HG03103 (cell line): ENCODE measurements at regions not wholly inside any gene's neighbourhood (a gene's known extent, or its start where the extent isn't known, plus 50 kb on each side); places are given as distances from the start of the nearest gene placed in this dataset.

Experiments
- ATAC-seq: cut with Tn5 transposase; IDR thresholded peaks from one replicate; pipeline ENCODE4 v1.9.1; 2021; ENCODE audit warnings: low read depth; ENCODE audit not compliant: unreplicated experiment

DNA sequence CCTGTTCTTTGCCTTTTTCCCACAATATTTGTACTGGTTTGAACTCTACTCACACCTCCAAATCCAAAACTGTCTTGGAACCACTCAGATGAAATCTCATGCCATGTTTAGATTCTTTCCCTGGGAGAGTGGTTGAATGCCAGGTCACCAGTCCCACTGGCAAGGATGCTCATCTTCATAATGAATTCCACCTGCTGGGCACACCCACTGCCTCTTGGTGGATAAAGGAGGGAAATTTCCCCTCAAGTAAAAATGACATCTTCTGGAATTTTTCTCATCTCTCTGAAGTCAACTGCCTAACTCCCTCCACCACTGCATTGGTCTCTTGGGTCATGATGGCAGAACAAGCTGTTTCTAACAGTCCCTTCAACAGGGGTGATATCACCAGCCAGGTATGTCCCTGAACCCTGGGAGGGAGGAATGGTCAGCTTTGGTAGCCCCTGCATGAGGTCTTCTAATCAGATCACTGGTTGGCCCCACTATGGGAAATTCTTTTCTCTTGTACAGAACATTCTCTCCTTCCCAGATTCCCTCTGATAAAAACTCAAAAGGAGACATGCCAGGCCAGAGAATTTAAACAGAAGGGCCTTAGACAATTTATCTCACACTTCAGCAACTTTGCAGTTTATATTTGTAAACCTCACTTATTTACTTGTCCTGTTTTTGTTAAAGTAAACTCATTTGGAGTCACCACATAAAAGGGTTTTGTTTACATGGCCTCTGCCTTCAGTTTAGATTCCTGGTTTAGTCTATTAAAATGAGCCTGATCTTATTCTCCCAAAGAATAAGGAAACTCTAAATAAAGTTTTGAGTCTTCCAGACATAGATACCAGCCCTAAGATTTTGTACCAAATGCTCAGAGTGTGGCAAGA, 143.4 kb downstream of the WNT5A start:
- ATAC-seq: no peak

DNA sequence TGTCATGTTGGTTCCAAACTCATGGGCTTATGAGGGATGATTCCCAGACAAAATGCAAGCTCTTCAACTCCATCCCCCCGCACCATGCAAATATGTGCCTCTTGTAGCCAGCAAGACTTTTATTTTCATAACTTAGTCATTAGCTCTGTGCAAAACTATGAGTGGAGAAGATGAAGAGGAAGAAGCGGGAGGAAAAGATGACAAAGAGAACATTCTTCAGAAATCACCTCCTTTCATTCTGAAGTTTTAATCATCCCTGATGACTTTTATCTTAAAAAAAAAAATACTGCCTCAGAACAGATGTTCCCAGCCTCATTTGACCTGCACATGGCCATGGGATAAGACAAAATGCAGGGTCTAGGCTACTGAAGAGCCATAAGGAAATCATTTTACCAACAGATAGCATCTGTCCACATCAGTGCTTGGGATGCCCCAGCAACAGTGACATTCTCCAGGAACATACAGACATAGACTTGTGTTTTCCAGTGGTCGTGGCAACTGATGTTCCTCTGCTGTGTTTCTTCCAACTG, 145.5 kb downstream of the WNT5A start:
- no peak for ATAC-seq

DNA sequence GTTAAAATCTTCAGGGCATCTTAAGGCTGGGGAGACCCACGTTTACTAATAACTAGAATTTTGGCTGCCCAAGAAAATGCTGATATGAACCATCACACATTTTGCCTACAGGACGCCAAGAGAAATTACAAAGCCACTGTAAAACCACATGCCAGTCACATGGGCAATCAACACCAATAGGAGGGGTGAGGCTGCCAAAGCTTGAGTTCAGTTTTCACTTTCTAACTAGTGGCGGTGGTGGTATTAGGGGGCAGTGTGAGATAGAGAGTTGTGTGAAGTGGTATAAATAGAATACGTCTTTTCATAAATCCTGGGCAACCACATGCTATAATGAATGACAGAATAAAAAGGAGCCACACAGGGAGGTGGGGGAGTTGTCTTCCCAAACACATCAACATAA, 147.3 kb downstream of the WNT5A start:
- no peak for ATAC-seq

DNA sequence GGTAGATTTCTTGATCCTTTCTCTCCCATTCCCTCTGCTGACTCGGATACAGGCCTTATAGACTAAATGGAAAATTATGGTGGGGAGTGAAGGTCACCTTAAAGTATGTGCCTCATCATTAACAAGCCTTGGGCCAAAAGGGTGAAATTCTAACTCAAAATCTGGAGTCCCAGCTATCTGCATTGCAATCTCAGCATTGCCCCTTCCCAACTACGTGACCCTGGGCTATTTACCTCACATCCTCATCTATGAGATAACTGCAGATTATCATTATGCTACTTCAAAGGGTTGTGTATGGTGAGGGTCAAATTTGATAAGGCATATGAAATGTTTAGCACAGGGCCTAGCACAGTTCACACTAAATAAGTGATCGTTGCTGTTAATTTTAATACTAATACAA, 147.7 kb downstream of the WNT5A start:
- ATAC-seq: no peak

DNA sequence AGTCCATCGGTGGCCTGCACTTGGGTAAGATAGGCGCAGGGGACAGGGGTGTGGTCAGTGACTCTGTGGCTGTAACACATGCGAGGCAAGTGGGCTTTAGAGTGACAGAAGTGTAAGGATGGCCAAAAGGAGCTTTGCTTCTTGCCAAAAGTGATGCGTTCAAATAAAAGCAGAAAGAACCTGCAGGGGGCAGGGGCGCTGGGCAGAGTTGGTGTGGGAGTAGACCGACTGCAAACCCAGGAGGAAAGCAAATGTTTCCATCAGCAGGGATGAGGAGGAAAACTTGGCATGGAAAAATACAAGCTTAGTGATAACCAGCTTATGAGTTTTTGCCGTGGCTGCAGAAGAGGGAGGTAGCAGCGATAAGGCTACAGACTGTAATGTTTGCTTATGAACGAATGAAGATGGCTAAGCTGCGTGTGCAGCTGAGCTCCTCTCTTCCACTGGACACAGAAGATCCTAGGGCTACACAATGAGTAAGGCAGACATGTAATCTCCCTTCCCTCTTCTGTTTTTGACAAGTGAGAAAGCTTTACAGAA, 149.4 kb downstream of the WNT5A start:
- ATAC-seq: no peak

DNA sequence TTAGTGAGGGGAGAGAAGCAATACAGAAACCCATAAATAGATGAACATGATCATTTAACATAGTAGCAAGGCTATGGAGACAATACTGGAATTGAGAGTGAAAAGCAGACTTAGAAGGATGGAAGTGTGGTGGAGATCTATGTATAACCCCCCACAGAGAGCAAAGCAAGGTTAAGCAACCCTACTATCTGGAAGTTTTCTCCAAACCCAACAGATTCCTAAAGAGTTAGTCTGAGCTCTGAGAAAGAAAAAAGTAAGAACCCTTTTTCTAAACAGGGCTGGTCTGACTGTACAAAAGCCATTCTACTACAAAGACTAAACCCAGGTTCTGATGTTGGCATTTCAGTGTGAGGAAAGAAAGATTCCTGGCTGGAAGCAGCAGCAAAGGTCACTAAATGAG, 153.2 kb downstream of the WNT5A start:
- no peak for ATAC-seq

DNA sequence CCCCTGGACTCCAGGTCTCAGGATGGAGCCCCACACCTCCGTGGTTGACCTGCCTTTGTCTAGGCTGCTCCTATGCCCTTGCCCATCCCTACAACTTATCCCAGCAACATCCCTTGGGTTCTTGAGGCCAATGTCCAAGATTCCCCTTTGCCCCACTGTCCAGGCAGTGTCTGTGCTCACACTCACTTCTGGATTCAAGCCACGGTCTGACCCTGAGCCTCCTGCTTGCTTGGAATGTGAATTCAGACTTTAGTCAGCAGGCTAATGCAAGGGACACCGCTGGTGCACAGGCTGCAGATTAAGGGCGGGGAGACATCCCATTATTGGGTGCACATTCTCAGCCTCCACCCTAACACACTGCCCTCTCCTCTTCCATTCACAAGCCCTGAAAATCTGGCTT, 154.1 kb downstream of the WNT5A start:
- ATAC-seq: no peak

DNA sequence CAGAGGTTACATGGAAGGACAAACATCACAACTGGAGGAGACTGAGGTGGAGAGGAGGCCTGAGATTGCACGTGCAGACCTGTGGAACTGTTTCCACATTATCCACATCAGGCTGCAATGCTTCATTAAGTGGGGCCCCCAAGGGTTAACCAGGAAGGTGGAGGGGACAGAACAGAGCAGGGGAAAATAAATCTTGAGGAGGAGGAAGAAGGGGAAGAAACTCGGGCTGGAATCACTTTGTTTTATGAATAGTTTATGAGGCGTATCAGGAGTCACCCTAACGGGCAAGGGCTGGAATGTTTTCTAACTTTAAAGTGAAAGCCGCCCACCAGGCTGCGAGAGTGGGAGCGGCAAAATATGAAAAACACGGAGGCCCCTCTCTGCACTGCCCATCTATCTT, 154.9 kb downstream of the WNT5A start:
- no peak for ATAC-seq

DNA sequence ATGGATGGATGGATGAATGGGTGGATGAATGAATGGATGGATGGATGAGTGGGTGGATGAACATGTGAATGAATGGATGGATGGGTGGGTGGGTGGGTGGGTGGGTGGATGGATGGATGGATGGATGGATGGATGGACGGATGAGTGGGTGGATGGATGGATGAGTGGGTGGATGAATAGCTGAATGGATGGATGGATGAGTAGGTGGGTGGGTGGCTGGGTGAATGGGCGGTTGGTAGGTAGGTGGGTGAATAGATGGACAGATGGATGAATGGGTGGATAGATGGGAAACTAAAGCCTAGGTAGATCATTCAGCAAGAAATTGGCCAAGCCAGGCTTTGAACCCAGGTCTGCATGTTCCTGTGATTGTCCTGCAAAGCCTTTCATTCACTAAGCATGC, 155.6 kb downstream of the WNT5A start:
- no peak for ATAC-seq

DNA sequence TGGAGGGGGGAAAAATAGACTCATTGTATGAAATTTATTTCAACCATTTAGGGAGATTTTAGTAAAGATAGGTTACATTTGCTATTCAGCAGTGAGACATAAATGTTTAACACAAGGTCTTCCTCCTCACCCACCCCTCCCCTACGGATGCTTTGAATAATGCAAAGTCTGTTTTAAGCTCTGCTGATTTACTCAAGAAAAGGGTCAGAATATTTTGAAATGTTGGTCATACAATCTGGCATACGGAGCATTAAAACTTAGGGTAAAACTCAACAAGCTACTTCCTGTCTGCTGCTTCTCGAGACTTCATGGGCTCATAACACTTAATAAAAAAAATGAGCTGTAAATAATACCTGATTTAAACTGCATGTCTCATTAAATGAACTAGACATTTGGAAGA, 156.3 kb downstream of the WNT5A start:
- ATAC-seq: no peak

DNA sequence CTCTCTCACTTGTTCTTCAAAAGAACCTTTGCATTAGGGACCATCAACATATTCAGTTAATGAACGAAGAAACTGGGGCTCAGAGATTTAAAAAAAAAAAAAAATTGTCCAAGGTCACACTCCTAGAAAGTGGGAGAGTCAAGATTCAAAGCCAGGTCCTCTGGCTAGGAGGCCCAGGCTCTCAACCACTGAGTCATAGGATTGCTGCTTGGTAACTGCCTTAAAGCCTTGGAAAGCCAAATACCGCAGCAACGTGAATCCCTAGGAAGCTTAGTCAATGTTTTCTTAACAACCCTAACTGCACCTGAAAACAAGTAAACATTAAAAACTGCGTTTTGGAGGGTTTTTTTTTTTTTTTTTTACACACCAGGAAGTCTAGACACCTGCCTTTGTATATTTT, 156.8 kb downstream of the WNT5A start:
- ATAC-seq: no peak

DNA sequence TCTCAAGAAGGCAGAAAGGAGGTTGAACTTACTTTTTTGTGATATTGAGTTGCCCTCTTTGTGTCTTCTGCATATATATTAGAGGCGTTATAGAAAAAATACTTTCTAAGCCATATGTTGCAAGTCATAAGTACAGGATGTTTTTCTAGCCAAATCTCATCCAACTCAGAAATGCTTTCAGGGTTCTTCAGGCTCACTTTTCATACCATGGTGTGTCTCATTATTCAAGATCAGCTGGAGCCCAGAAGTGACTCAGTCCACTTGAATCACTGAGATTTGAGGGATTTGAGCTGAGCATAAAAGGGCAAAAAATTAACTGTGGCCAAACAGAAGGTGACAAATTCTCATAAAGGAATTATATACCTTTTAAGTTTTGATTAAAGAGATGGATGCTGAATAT, 157.3 kb downstream of the WNT5A start:
- ATAC-seq: no peak

DNA sequence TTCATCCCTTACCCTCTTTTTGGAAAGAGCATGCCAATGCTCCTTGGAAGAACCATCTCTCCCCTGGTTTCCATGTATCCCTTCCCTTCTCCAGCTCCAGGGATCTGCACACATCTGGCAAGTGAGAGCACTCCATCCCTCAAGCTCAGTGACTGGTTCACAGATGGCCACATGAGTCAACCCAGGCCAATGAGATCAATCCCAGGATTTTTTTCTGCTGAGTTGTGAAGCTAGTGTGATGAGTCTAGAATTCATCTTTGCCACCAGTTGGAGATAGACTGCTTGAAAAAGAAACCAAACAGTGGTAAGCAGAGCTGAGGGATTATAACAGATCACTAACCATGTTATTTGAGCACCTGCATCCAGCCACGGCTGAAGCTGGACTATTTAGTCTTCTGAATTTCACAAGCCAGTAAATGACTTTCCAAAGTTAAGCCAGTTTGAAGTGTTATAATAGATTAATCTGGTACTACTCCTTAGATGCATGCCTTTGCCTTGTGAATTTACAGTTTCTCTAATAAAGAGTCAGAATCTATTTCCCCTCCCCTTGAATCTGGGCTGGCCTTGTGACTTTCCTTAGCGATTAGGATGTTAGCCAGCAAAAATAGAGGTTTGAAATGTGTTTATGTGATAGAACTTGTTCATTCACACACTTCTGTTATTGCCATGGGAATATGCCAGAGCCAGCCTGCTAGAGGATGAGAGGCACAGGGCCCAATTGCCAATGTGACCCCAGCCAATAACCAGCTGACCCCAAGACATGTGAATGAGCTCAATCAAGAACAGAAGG, 159.8 kb downstream of the WNT5A start:
- no peak for ATAC-seq

DNA sequence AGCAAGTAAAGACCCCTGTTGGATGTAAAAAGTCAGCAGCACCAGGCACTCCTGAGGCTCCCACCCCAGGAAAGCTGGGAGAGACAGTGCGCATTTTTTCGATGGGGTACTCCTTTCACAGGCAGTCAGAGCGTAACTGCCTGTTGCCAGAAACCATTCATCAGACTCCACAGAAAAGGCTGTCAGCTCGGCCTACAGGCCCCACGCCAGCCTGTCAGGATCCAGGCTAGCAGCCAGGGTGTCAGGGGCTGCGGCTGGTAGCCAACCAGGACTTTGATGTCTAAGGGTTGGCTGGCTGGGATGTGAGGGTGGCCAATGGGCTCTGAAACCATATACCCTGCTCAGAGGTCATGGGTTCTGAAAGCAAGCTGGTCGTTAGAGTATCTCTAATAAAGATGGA, 164.5 kb downstream of the WNT5A start:
- no peak for ATAC-seq

DNA sequence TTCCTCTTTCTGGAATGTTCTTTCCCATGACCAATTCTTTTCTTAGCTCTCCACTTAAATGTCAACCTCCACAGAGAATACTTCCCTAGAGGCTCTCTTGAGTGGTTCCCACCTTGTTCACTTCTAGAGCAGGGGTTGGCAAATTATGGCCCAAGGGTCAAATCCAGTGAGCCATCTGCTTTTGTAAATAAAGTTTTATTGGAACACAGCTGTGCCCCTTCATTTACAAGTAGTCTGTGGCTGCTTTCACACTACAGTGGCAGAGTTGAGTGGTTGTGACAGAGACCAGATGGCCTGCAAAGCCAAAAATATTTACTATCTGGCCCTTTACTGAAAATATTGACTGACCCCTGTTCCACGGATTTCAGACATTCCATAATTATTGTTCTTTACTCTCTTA, 166.2 kb downstream of the WNT5A start:
- no peak for ATAC-seq

DNA sequence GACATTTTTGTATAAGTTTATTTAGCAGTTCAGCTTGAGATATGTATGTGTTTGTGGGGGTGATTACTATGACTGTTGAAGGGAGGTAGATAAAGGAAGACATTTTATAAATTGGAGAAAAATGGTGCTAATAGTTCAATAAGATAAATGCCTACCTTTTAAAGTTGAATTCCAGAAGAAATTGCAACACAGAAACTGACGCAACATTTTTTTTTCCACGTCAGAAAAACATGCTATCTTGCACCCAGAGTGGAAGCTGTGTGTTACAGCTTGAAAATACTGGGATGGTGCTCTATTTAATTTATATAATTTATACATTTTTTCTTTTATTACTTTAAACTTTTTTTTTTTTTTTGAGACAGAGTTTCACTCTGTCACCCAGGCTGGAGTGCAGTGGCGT, 171.7 kb downstream of the WNT5A start:
- no peak for ATAC-seq

DNA sequence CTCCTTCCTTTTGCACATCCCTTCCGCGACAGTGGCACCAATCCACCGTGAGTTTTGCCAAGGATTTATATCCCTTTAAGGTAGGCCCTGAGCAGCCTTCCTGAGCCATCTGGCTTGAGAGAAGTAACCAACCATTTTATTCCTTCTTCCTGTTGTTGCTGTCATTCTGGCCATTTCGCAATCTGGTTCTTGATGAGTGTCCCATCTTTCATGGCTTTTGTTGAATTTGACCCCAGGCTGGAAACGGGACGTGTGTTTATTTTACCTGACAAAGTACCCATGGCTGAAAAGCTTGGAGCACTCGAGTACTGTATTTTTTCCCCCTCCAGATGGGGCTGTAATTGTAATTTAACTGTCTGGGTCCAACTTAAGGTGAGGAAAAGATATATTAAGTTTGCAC, 173.4 kb downstream of the WNT5A start:
- no peak for ATAC-seq

DNA sequence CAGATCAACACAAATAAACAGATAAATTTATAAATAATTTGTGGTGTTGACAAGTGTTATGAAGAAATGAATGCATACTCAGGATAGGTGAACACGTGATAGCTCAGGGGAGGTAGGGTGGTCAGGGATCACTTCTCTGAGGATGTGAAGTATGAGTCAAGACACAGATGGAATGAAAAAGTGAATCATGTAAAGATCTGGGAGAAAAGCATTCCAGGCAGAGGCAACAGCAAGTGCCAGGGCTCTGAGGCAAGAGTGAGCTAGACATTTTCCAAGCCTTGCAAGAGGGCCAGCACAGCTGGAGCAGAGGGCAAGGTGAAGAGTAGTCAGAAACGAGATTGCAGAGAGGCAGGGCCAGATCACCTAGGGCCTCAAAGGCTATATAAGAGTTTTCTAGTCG, 177.8 kb downstream of the WNT5A start:
- ATAC-seq: no peak

DNA sequence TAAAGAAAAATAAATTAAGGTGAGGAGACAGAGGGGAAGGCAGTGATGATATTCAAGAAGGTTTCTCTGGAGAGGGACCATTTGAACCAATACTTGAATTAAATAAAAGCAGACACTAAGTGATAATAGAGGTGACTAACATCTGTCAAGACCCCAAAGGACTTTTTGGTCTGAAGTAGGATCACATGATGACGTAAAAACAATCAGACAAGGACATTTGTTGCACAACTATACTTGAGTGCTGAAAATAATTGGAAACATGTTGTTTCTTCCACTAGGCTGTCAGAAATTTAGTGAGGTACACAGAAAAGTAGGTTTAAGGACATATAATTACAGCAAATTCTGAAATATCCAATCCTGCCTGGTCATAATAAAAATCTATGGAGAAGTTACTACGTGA, 179.5 kb downstream of the WNT5A start:
- ATAC-seq: no peak

DNA sequence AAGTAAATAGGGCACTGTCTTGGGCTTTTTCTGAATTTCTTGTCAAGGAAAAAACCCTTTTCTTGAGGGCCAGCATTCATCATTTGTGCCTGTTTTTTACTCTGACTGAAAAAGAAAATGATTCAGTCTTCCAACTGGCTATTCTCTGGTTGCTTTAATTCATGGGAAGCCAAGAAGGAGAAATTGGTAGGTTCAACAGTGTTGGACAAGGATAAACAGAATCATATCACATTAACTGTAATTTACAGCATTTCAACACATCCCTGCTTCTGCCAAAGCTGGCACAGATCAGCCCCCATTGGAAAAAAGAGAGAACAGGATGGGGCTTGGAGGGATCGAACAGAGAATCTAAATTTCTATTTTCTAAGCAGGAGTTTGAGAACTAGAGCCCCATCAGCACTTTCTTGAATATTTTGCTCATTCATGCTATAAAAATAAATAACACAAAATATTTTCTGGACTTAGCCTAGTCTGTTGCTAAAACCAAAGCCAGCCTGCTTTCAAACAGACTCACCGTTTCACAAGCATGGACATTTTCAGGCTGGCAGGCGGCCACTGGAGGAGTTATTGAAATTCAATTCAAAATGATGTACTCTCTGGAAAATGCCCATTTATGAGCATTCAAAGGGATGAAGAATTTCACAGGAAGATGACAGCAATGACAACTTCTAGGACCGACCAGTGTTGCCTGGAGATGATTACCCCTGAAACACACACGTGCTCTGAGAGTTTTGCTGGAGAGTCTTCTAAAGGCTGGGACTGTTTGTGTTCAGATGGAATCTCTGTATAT, 181.2 kb downstream of the WNT5A start:
- ATAC-seq: no peak

DNA sequence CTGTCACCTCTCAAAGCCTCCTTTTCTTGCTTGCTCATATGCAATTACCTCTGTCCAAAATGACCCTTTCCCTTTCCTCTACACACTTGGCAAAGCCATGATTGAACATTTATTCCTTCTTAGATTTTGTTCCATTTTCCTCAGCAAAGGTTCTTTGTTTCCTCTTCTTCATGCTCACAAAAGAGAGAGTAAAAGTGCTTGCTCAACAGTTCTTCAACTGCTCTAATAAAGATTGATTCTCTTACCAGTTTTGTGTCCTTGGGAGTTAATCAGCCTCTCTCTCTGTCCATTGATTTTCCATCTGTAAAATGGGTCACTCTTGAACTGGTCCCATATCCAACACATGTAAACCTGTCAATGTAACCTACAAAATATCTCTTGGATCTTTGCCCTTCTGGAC, 186.4 kb downstream of the WNT5A start:
- ATAC-seq: no peak
